Osteoblast (primary cell): ENCODE measurements at regions not wholly inside any gene's neighbourhood (a gene's known extent, or its start where the extent isn't known, plus 50 kb on each side); places are given as distances from the start of the nearest gene placed in this dataset.

Source experiments
- DNase-seq: peaks from one replicate; pipeline ENCODE4 v3.0.0; 2011; ENCODE audit warnings: low spot score, mixed read lengths; ENCODE audit not compliant: insufficient read length; ENCODE audit errors: missing footprints
- H2AFZ ChIP-seq: 2 replicates; pipeline ENCODE4 v1.6.0; 2011; ENCODE audit warnings: mild to moderate bottlenecking, low read length
- H3K27ac ChIP-seq: 2 replicates; pipeline ENCODE4 v1.5.1; 2011; ENCODE audit warnings: mild to moderate bottlenecking, low read depth, low read length, moderate library complexity
- H3K27me3 ChIP-seq: 2 replicates; pipeline ENCODE4 v1.6.0; 2012; ENCODE audit warnings: mild to moderate bottlenecking, control low read depth, inconsistent platforms, low read length, moderate library complexity; ENCODE audit not compliant: insufficient read depth
- H3K36me3 ChIP-seq: 2 replicates; pipeline ENCODE4 v1.5.1; 2011; ENCODE audit warnings: mild to moderate bottlenecking, low read length, control low read depth, moderate library complexity; ENCODE audit not compliant: insufficient read depth
- H3K4me1 ChIP-seq: 2 replicates; pipeline ENCODE4 v1.5.1; 2011; ENCODE audit warnings: mild to moderate bottlenecking, low read length, control low read depth, moderate library complexity; ENCODE audit not compliant: insufficient read depth
- H3K4me2 ChIP-seq: 2 replicates; pipeline ENCODE4 v1.6.0; 2011; ENCODE audit warnings: mild to moderate bottlenecking, low read length; ENCODE audit not compliant: insufficient read depth
- H3K4me3 ChIP-seq: fragments of 200-600 bp; sonication (generic); 3 replicates; pipeline ENCODE4 v1.5.1; 2012; ENCODE audit warnings: mild to moderate bottlenecking, low read length, inconsistent platforms; ENCODE audit not compliant: insufficient read depth
- H3K79me2 ChIP-seq: 2 replicates; pipeline ENCODE4 v1.6.0; 2012; ENCODE audit warnings: mild to moderate bottlenecking, low read length, control low read depth, inconsistent platforms; ENCODE audit not compliant: insufficient read depth
- H3K9me3 ChIP-seq: 2 replicates; pipeline ENCODE4 v1.5.1; 2011; ENCODE audit warnings: low read depth, low read length, control low read depth
- H4K20me1 ChIP-seq: 2 replicates; pipeline ENCODE4 v1.6.0; 2012; ENCODE audit warnings: mild to moderate bottlenecking, low read length, control low read depth; ENCODE audit not compliant: insufficient read depth
- TF ChIP-seq, protein P1 (sequence below): IDR thresholded peaks from 2 replicates; pipeline ENCODE4 v1.5.1; 2011; ENCODE audit warnings: mild to moderate bottlenecking, low read depth, low read length, moderate library complexity; ENCODE audit errors: extremely low read depth

DNA sequence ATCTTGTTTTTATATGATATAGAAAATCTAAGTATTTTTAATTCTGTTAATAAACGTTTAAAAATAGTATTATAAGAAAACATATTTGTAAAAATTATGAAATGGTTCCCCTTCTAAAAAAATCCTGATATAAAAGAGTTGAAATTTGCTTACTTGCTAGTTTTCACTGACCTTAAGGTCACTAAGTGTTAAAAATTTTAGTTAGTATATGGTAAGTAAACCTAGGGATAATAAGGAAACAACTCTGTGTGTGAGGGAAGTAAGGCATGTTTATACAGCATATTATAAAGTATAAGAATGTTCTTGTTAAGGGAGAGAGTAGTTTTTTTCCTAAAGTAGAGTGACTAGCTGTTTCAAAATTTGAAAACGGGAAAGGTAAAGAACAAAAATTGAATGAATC lies 130.9 kb upstream of the LYPLAL1 start:
- no peaks in the 10 kb centered on the region for H3K36me3 ChIP-seq
- no peaks in the 10 kb centered on the region for H3K27me3 ChIP-seq
- no peak overlapping the region for H2AFZ ChIP-seq
- TF ChIP-seq, protein P1, sequence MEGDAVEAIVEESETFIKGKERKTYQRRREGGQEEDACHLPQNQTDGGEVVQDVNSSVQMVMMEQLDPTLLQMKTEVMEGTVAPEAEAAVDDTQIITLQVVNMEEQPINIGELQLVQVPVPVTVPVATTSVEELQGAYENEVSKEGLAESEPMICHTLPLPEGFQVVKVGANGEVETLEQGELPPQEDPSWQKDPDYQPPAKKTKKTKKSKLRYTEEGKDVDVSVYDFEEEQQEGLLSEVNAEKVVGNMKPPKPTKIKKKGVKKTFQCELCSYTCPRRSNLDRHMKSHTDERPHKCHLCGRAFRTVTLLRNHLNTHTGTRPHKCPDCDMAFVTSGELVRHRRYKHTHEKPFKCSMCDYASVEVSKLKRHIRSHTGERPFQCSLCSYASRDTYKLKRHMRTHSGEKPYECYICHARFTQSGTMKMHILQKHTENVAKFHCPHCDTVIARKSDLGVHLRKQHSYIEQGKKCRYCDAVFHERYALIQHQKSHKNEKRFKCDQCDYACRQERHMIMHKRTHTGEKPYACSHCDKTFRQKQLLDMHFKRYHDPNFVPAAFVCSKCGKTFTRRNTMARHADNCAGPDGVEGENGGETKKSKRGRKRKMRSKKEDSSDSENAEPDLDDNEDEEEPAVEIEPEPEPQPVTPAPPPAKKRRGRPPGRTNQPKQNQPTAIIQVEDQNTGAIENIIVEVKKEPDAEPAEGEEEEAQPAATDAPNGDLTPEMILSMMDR, result no peak
- no peak for DNase-seq
- no peak overlapping the region for H3K4me3 ChIP-seq
- H4K20me1 ChIP-seq, result no peaks in the 10 kb centered on the region
- no peak overlapping the region for H3K27ac ChIP-seq
- peaks cover 12% of the 10 kb centered on the region for H3K4me1 ChIP-seq
- H3K9me3 ChIP-seq, result no peaks in the 10 kb centered on the region
- H3K4me2 ChIP-seq, result no peak overlapping the region
- H3K79me2 ChIP-seq, result no peaks in the 10 kb centered on the region

DNA sequence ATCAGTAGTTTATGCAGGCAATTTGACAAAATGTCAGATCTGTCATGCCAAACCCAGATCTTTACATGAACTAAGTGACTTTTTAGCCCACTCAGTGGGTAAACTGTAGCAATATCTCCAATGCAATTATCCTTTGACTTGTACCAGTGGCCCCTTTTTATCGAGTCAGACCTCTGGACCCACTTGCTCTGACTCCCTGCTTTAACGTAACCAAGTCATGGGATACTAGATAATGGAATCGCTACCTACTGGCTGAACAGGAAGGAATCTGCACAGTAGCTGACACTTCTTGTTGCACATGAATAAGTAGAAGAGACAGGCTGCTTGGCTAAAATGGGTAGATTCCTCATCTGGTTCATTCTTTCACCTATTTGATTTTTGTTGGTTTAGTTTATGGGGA lies 128.4 kb upstream of the LYPLAL1 start:
- H3K9me3 ChIP-seq, result no peaks in the 10 kb centered on the region
- H3K4me1 ChIP-seq, result peaks cover 12% of the 10 kb centered on the region
- no peaks in the 10 kb centered on the region for H3K36me3 ChIP-seq
- H3K4me2 ChIP-seq, result no peak overlapping the region
- H2AFZ ChIP-seq, result no peak overlapping the region
- H4K20me1 ChIP-seq, result no peaks in the 10 kb centered on the region
- H3K4me3 ChIP-seq, result no peak overlapping the region
- TF ChIP-seq, protein P1, result no peak
- no peak for DNase-seq
- H3K27me3 ChIP-seq, result no peaks in the 10 kb centered on the region
- H3K27ac ChIP-seq, result no peak overlapping the region
- no peaks in the 10 kb centered on the region for H3K79me2 ChIP-seq

DNA sequence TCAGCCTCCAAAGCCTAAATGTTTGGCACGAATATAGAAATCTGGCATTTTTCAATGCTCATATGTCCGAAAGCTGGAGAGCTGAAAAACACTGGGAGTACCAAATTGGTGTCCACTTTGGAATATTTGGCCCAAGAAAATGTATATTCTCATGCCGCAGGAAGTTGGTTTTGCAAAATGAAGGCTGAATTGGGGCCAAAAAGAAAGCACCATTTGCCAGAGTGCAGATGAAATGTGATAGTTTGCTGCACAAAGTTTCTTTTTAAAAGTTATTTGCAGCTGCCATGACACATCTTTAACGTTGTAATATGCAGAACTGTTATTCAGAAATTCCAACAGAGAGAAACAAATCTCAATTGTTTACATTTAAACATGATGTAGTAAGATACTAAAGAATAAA lies 124.2 kb upstream of the LYPLAL1 start:
- Histone ChIP-seq H3K9me3 (no peaks in the 10 kb centered on the region), H3K4me1 (no peaks in the 10 kb centered on the region), H3K27ac (no peak overlapping the region), H3K79me2 (no peaks in the 10 kb centered on the region), H3K36me3 (no peaks in the 10 kb centered on the region), H3K27me3 (no peaks in the 10 kb centered on the region), H2AFZ (peak overlapping the region; percentile 43), H4K20me1 (no peaks in the 10 kb centered on the region), H3K4me2 (peak overlapping the region; percentile 26), H3K4me3 (no peak overlapping the region)
- DNase-seq, result no peak
- TF ChIP-seq, protein P1, result no peak

DNA sequence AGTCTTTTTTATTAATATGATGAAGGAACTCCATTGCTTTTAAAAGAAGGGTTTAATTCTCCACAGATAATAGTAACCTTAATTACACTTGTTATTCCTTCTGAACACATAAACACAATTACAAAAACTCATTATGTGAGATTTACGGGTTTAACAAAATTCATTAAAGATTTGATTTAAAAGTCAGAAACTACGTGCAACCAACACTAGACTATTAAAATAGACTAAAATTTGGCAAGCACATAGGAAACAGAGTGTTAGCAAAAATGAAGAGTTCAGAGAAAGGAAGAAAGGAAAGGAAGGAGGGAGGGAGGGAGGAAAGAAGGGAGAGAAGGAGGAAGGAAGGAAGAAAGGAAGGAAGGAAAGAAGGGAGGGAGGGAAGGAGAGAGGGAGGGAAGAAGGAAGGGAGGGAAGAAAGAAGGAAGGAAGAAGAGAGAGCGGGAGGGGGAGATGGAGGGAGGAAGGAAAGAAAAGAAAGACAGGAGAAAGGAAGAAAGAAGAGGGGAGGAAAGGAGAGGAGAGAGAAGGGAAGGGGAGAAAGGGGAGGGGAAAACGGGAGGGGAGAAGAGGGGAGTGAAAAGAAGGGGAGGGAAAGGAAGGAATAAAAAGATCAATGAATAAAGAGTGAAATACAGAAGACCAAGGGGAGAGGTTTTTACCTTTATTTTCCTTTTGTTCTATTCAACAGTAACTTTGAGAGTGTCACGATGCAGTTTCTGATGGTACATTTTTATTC lies 123.4 kb upstream of the LYPLAL1 start:
- H4K20me1 ChIP-seq, result no peaks in the 10 kb centered on the region
- no peak for DNase-seq
- H3K27me3 ChIP-seq, result no peaks in the 10 kb centered on the region
- H3K36me3 ChIP-seq, result no peaks in the 10 kb centered on the region
- H3K27ac ChIP-seq, result no peak overlapping the region
- H2AFZ ChIP-seq, result peak overlapping the region; percentile 16
- no peak overlapping the region for H3K4me3 ChIP-seq
- TF ChIP-seq, protein P1, result no peak
- H3K4me2 ChIP-seq, result no peak overlapping the region
- H3K9me3 ChIP-seq, result no peaks in the 10 kb centered on the region
- H3K79me2 ChIP-seq, result no peaks in the 10 kb centered on the region
- H3K4me1 ChIP-seq, result no peaks in the 10 kb centered on the region
